ENCODE measurements at regions not wholly inside any gene's neighbourhood (a gene's known extent, or its start where the extent isn't known, plus 50 kb on each side); places are given as distances from the start of the nearest gene placed in this dataset.
A peak's percentile ranks its signal among the peaks of the same experiment; 100 is the strongest.

DNA sequence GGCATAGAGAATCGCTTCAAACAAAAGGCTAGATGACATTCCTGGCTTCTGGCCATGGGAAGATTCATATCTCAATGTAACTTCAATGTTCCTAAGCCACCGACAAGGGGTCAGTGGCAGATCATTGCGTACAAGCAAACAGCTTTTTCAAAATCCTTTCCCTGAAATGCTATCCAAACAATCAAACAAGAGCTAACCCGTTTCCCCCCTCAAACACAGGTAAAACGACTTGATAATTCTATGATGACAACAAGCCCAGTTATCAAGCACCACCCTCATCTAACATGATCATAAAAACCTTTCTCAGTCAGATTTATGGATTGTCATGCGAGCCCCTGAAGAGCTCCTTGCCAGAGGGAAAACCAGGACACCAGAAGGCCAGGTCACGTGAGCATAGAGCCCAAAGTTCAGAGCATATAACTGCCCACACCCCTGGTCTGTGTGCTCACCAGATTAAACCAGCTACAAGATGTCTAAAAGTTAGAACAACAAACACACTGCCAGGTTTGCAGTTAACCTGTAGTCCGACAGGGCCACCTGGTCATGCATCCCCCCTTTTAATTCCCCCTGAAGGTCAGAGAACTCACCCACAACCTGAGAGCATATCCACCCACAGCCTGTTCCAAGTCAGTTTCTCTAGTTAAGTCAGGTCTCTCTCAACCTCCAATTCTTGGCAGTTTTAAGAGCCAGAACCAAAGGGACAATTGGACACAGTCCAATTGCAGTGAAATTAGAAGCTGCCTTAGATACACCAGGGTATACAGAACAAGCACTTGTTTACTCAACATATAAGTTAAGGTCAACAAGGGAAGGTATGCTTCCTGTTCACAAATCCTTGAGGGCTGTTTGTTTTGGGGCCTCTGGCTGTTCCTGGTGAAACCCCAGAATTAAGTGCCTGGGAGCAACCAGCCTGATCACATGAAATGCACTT lies 248.1 kb upstream of the PPARGC1A start:
- intact Hi-C loops (cut with DNase I), result no loop called here
- peaks cover 0 to 11% (median 5%) of the 10 kb centered on the region in 9 donors for H3K4me1 ChIP-seq
- no peaks in the 10 kb centered on the region for H3K9me3 ChIP-seq
- 80 to 84% methylated on average over 8 of the region's 8 CpGs for WGBS, 2 donors
- ATAC-seq (peak in 1 of 8 donors; percentile 18), DNase-seq (no peak)
- H3K36me3 ChIP-seq, result no peaks in the 10 kb centered on the region
- no peak overlapping the region for H3K4me3 ChIP-seq
- H3K27me3 ChIP-seq, result no peaks in the 10 kb centered on the region
- TF ChIP-seq, protein P1, sequence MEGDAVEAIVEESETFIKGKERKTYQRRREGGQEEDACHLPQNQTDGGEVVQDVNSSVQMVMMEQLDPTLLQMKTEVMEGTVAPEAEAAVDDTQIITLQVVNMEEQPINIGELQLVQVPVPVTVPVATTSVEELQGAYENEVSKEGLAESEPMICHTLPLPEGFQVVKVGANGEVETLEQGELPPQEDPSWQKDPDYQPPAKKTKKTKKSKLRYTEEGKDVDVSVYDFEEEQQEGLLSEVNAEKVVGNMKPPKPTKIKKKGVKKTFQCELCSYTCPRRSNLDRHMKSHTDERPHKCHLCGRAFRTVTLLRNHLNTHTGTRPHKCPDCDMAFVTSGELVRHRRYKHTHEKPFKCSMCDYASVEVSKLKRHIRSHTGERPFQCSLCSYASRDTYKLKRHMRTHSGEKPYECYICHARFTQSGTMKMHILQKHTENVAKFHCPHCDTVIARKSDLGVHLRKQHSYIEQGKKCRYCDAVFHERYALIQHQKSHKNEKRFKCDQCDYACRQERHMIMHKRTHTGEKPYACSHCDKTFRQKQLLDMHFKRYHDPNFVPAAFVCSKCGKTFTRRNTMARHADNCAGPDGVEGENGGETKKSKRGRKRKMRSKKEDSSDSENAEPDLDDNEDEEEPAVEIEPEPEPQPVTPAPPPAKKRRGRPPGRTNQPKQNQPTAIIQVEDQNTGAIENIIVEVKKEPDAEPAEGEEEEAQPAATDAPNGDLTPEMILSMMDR (IDR thresholded peaks at IDR 0.05), result no peak
- H3K27ac ChIP-seq, result no peak overlapping the region

DNA sequence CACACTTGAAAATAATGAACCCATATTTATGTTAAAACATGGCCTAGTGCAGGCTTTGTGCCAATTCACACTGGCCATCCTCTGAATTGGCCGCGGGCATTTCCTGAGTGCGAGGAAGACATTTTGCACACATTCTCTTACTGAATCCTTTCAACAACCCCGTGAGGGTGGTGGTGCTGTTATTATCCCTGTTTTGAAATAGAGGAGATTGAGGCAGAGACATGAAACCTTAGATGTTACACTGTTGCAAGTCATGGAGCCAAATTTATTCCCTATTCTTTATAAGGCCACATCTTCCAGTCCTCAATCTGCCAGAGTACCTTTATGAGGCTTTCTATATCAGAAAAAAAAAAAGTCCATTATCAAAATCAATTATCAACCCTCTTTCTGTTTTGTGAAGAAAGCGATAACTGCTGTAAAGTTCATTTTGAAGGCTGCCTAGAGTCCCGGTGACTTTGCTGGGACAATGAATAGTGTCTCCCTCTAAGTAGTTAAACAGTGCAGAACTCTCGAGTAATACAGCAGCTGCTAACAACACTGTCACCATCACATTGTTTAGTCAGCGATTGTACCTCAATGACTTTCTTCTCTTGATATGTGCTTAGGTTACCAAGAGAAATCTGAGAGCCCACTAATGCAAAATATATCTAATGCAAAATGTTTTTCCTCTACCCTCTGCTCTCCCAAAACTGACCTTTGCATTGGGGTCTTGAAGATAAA lies 242.3 kb upstream of the PPARGC1A start:
- 67 to 68% methylated on average over 8 of the region's 8 CpGs for WGBS, 2 donors
- intact Hi-C loops (cut with DNase I), result no loop called here

GRCh38 chr4:24130637-24131036 lies 240.8 kb upstream of the PPARGC1A start:
- Histone ChIP-seq H3K36me3 (no peaks in the 10 kb centered on the region), H3K9me3 (no peaks in the 10 kb centered on the region), H3K4me1 (no peaks in the 10 kb centered on the region), H3K27me3 (no peaks in the 10 kb centered on the region), H3K4me3 (no peak overlapping the region), H3K27ac (no peak overlapping the region)
- DNase-seq, result no peak
- TF ChIP-seq, protein P1 (IDR thresholded peaks at IDR 0.05), result no peak
- intact Hi-C loops (cut with DNase I), result no loop called here
- no peak for ATAC-seq
- WGBS, 2 donors, result 64 to 65% methylated on average over 3 of the region's 3 CpGs

More for the DNA sequence above, 242.3 kb upstream of the PPARGC1A start:
- Histone ChIP-seq H3K9me3 (no peaks in the 10 kb centered on the region), H3K27ac (no peak overlapping the region), H3K36me3 (no peaks in the 10 kb centered on the region), H3K4me3 (no peak overlapping the region), H3K27me3 (no peaks in the 10 kb centered on the region), H3K4me1 (no peaks in the 10 kb centered on the region)
- TF ChIP-seq, protein P1 (IDR thresholded peaks at IDR 0.05), result no peak
- DNase-seq (no peak), ATAC-seq (no peak)

DNA sequence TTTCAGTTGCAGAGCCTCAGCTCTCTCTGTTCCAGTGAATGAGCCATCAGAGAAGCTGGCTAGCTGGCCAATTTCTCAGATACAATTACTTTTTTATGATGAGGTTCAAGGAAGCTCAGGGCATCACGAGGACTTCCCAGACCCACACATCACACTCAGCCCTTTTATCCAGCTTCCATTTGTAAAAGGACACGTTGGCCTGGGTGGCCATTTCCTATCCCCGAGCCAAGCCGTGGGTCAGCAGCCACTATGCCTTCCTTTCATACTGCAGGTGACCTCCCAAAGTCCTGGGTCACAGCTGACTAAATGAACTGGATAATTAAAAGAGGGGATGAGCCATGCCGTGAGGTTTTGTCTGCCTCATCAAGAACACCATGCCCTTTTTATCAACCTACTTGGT lies 236.9 kb upstream of the PPARGC1A start:
- Histone ChIP-seq H3K27ac (no peak overlapping the region), H3K27me3 (no peaks in the 10 kb centered on the region), H3K4me1 (no peaks in the 10 kb centered on the region), H3K4me3 (no peak overlapping the region), H3K36me3 (no peaks in the 10 kb centered on the region), H3K9me3 (no peaks in the 10 kb centered on the region)
- WGBS, 2 donors, result 77 to 85% methylated on average over 5 of the region's 5 CpGs
- ATAC-seq, result no peak
- intact Hi-C loops (cut with DNase I), result no loop called here
- DNase-seq, result no peak
- TF ChIP-seq, protein P1 (IDR thresholded peaks at IDR 0.05), result no peak
